ENCODE measurements at regions not wholly inside any gene's neighbourhood (a gene's known extent, or its start where the extent isn't known, plus 50 kb on each side); places are given as distances from the start of the nearest gene placed in this dataset.

GRCh38 chr2:65846989-65847678, 414.7 kb upstream of the SPRED2 start:
- TF ChIP-seq, protein P1, sequence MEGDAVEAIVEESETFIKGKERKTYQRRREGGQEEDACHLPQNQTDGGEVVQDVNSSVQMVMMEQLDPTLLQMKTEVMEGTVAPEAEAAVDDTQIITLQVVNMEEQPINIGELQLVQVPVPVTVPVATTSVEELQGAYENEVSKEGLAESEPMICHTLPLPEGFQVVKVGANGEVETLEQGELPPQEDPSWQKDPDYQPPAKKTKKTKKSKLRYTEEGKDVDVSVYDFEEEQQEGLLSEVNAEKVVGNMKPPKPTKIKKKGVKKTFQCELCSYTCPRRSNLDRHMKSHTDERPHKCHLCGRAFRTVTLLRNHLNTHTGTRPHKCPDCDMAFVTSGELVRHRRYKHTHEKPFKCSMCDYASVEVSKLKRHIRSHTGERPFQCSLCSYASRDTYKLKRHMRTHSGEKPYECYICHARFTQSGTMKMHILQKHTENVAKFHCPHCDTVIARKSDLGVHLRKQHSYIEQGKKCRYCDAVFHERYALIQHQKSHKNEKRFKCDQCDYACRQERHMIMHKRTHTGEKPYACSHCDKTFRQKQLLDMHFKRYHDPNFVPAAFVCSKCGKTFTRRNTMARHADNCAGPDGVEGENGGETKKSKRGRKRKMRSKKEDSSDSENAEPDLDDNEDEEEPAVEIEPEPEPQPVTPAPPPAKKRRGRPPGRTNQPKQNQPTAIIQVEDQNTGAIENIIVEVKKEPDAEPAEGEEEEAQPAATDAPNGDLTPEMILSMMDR (conservative IDR thresholded peaks at IDR 0.05) = no peak
- TF ChIP-seq ZFX (IDR thresholded peaks at IDR 0.05) = no peak

Measured in C4-2B (cell line).